Gastroesophageal sphincter (tissue), 3 donors: ENCODE measurements at regions not wholly inside any gene's neighbourhood (a gene's known extent, or its start where the extent isn't known, plus 50 kb on each side); places are given as distances from the start of the nearest gene placed in this dataset.

ENCODE experiments used
- CTCF ChIP-seq, 4 experiments: fragments of 200-600 bp in 2 of 4; fragments of 450-650 bp in 2 of 4; sonication (generic) in 1 of 4; IDR thresholded peaks; one replicate each; pipeline ENCODE4 v1.5.1; 2017 to 2019; ENCODE audit warnings: antibody characterized with exemption in 4 of 4, mild to moderate bottlenecking in 2 of 4, moderate library complexity in 2 of 4
- EP300 ChIP-seq: sonication (generic); formaldehyde crosslinking; IDR thresholded peaks from one replicate; pipeline ENCODE4 v1.6.1; 2017; ENCODE audit warnings: antibody characterized with exemption, mild to moderate bottlenecking
- POLR2A ChIP-seq, 2 donors: fragments of 450-650 bp; IDR thresholded peaks; one replicate each; pipeline ENCODE4 v1.6.1; 2017; ENCODE audit warnings: antibody characterized with exemption in 2 of 2, mild to moderate bottlenecking in 2 of 2, moderate library complexity in 1 of 2
- POLR2AphosphoS5 ChIP-seq: sonication (generic); formaldehyde crosslinking; IDR thresholded peaks from one replicate; pipeline ENCODE4 v1.6.1; 2017; ENCODE audit warnings: antibody characterized with exemption

DNA sequence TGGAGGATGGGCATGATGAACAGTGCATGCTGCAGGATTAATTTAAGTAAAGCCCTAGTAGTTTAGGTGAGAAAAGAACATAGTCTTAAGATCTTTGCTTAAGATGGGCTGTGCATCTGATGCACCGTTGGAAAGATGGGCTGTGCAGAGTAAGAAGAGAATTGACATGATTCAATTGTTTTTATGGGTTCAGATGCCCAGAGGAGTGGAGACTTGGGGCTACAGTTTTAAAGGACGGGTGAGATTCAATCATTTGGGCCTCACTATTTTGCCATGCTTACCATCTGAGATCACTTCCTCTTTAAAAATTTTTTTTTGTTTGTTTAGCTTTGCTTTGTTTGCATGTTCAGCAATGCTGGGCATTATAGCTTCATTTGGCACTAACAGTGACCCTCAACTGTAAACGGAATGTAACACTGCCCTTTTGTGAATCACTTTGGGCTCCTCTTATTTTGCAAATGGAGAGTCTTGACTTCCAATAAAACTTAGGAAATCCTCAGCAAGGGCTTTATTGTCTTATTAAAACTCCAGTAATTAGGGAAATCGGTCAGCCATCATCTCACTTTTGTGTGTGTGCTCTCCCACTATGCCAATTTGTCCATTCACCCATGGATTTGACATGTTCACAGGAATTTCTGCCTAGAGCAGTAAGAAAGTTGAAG lies 216.1 kb upstream of the TLL1 start:
- TF ChIP-seq CTCF (IDR thresholded peaks at IDR 0.05) (no peak), EP300 (no peak), POLR2AphosphoS5 (no peak), POLR2A (IDR thresholded peaks at IDR 0.05) (no peak)
